PC-3 (cell line): ENCODE measurements at regions not wholly inside any gene's neighbourhood (a gene's known extent, or its start where the extent isn't known, plus 50 kb on each side); places are given as distances from the start of the nearest gene placed in this dataset.
A peak's percentile ranks its signal among the peaks of the same experiment; 100 is the strongest.
"Not testable (repeated sequence)": the region's sequence is repeated elsewhere in the genome, so short reads cannot be mapped to it uniquely, and the experiment has no call there.

Source experiments
- ATAC-seq: fragments of 200-7000 bp; cut with Tn5 transposase; 2 replicates; pipeline ENCODE4 v1.9.1; 2020; ENCODE audit warnings: mild to moderate bottlenecking, moderate library complexity
- BruUV-seq: library from RNA; stranded (reverse); fragments of 400-500 nt; replicated peaks from 2 replicates; lab custom pipeline; 2021; lab: Mats Ljungman, UMichigan
- CTCF ChIA-PET: fragments of 300-600 bp; sonication (Branson Sonifier 250); formaldehyde crosslinking; loops from one replicate; lab custom pipeline; 2022; ENCODE audit warnings: antibody characterized with exemption; lab: Charles Lee
- POLR2A ChIA-PET: fragments of 300-600 bp; sonication (Branson Sonifier 250); formaldehyde crosslinking; loops from one replicate; lab custom pipeline; 2022; ENCODE audit warnings: antibody characterized with exemption; ENCODE audit not compliant: unreplicated experiment; lab: Charles Lee
- DNase-seq: peaks from one replicate; pipeline ENCODE4 v3.0.0-alpha.2; 2015
- H2AFZ ChIP-seq: fragments of 300-600 bp; sonication (generic); 2 replicates; pipeline ENCODE4 v1.6.0; 2016; ENCODE audit warnings: antibody characterized with exemption, low read length
- H3F3A ChIP-seq: fragments of 300-600 bp; sonication (generic); one replicate; pipeline ENCODE4 v1.6.0; 2017; ENCODE audit warnings: antibody characterized with exemption, low read length, control low read depth, mild to moderate bottlenecking; ENCODE audit not compliant: unreplicated experiment
- H3K27ac ChIP-seq: fragments of 300-600 bp; sonication (generic); 2 replicates; pipeline ENCODE4 v1.5.1; 2016; ENCODE audit warnings: mild to moderate bottlenecking, low read length
- H3K27me3 ChIP-seq: fragments of 300-600 bp; sonication (generic); 2 replicates; pipeline ENCODE4 v1.6.1; 2016; ENCODE audit warnings: low read length, mixed read lengths
- H3K36me3 ChIP-seq: fragments of 300-600 bp; sonication (generic); 2 replicates; pipeline ENCODE4 v1.6.1; 2016; ENCODE audit warnings: low read depth, mixed run types, low read length, mixed read lengths
- H3K4me1 ChIP-seq: fragments of 300-600 bp; sonication (generic); 2 replicates; pipeline ENCODE4 v1.5.1; 2016; ENCODE audit warnings: low read length; ENCODE audit not compliant: insufficient read depth
- H3K4me2 ChIP-seq: fragments of 300-600 bp; sonication (generic); 2 replicates; pipeline ENCODE4 v1.6.0; 2016; ENCODE audit warnings: low read length
- H3K4me3 ChIP-seq: fragments of 300-600 bp; sonication (generic); 2 replicates; pipeline ENCODE4 v1.5.1; 2016; ENCODE audit warnings: mild to moderate bottlenecking, low read length, mixed read lengths
- H3K79me2 ChIP-seq: fragments of 300-600 bp; sonication (generic); 2 replicates; pipeline ENCODE4 v1.6.1; 2017; ENCODE audit warnings: low read length, mixed read lengths
- H3K9ac ChIP-seq: fragments of 300-600 bp; sonication (generic); 2 replicates; pipeline ENCODE4 v1.6.0; 2016; ENCODE audit warnings: mild to moderate bottlenecking, low read length
- H3K9me2 ChIP-seq: fragments of 300-600 bp; sonication (generic); replicated peaks from 2 replicates; pipeline ENCODE4 v1.6.1; 2016; ENCODE audit warnings: mixed run types, low read length, mixed read lengths
- H3K9me3 ChIP-seq: fragments of 300-600 bp; sonication (generic); 2 replicates; pipeline ENCODE4 v1.6.1; 2016; ENCODE audit warnings: low read length, mixed read lengths
- H4K20me1 ChIP-seq: fragments of 300-600 bp; sonication (generic); 2 replicates; pipeline ENCODE4 v1.6.1; 2016; ENCODE audit warnings: low read length, mixed read lengths
- CTCF ChIP-seq: fragments of 300-600 bp; sonication (generic); conservative IDR thresholded peaks from 2 replicates; pipeline ENCODE4 v1.5.1; 2017; ENCODE audit warnings: antibody characterized with exemption, low read depth, mild to moderate bottlenecking, low read length
- EZH2 ChIP-seq: fragments of 300-600 bp; sonication (generic); IDR thresholded peaks from one replicate; pipeline ENCODE4 v1.6.1; 2017; ENCODE audit warnings: antibody characterized with exemption, mild to moderate bottlenecking, low read length; ENCODE audit not compliant: unreplicated experiment
- EZH2phosphoT487 ChIP-seq: fragments of 300-600 bp; sonication (generic); IDR thresholded peaks from 2 replicates; pipeline ENCODE4 v1.6.1; 2018; ENCODE audit warnings: mild to moderate bottlenecking, antibody characterized with exemption, low read length, borderline replicate concordance
- intact Hi-C: fragments of 100-400 bp; cut with micrococcal nuclease; formaldehyde crosslinking; loops from 2 replicates; pipeline ENCODE4 v1.9.0; 2023

DNA sequence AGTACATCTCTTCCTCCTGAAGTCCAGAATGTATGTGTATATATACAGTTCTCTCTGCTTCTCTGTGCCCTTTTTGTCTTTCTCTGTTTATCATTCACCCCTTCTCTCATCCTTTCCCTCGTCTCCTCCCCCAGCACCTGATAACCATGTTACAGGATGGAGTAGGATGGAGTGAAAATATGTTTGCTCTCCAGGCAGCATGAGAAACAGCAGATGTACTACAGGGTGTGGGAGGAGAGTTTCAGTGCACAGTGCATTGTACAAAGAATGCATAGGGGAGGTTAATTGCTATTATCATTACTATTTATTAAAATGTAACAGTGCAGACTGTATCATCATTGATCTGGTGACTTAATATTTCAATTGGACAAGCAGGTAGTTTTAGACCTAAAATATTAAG lies 104.5 kb downstream of the MFAP3L start:
- BruUV-seq: no TSS peak
- DNase-seq (no peak), ATAC-seq (no peak)
- no peak overlapping the region for H2AFZ ChIP-seq
- H4K20me1 ChIP-seq: no peaks in the 10 kb centered on the region
- no peaks in the 10 kb centered on the region for H3K9me3 ChIP-seq
- no peak overlapping the region for H3K27ac ChIP-seq
- H3K4me2 ChIP-seq: no peak overlapping the region
- no peaks in the 10 kb centered on the region for H3K9me2 ChIP-seq
- H3K79me2 ChIP-seq: no peaks in the 10 kb centered on the region
- ChIA-PET POLR2A (no interaction called here), CTCF (no interaction called here)
- H3K9ac ChIP-seq: no peak overlapping the region
- no peaks in the 10 kb centered on the region for H3K4me1 ChIP-seq
- no peaks in the 10 kb centered on the region for H3K36me3 ChIP-seq
- no peaks in the 10 kb centered on the region for H3F3A ChIP-seq
- H3K4me3 ChIP-seq: no peak overlapping the region
- intact Hi-C loops: no loop called here
- peaks cover 34% of the 10 kb centered on the region for H3K27me3 ChIP-seq
- no peak for TF ChIP-seq EZH2phosphoT487
- no peak for TF ChIP-seq EZH2
- no peak for TF ChIP-seq CTCF

DNA sequence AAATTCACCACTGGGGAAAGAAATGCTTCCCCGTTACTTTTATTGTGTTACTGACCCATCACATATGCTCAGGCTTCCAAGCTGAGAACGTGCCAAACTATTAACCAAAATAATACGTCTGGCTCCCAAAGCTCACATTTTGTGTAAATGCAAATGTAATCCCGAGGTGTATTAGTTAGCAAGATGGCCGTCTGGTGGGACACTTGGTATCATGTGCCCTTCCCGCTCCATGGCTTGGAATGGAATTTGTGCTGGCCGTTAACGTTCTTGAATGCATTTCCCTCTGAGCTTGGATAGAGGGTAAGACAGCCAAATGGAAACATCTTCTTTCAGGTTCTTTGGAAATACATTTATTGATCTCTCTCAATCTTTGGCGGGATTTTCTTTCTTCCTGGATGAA lies 105.0 kb downstream of the MFAP3L start:
- ATAC-seq: no peak
- H2AFZ ChIP-seq: no peak overlapping the region
- no peaks in the 10 kb centered on the region for H3F3A ChIP-seq
- no peak overlapping the region for H3K4me3 ChIP-seq
- no peaks in the 10 kb centered on the region for H3K36me3 ChIP-seq
- no peaks in the 10 kb centered on the region for H3K9me3 ChIP-seq
- H3K27me3 ChIP-seq: peaks cover 34% of the 10 kb centered on the region
- no peaks in the 10 kb centered on the region for H4K20me1 ChIP-seq
- no peak for TF ChIP-seq EZH2phosphoT487
- no peak for TF ChIP-seq CTCF
- TF ChIP-seq EZH2: no peak
- H3K4me1 ChIP-seq: no peaks in the 10 kb centered on the region
- no peak for DNase-seq
- H3K9me2 ChIP-seq: no peaks in the 10 kb centered on the region
- no peak overlapping the region for H3K9ac ChIP-seq
- intact Hi-C loops: no loop called here
- no TSS peak for BruUV-seq
- H3K4me2 ChIP-seq: no peak overlapping the region
- ChIA-PET POLR2A (no interaction called here), CTCF (no interaction called here)
- no peaks in the 10 kb centered on the region for H3K79me2 ChIP-seq
- no peak overlapping the region for H3K27ac ChIP-seq

- ATAC-seq, H3K9me2 ChIP-seq, H4K20me1 ChIP-seq, H3K27ac ChIP-seq, POLR2A ChIA-PET, H3K9me3 ChIP-seq, H3K36me3 ChIP-seq, CTCF ChIA-PET, H3K79me2 ChIP-seq, H2AFZ ChIP-seq, H3K9ac ChIP-seq, H3F3A ChIP-seq, H3K4me3 ChIP-seq, H3K4me1 ChIP-seq, H3K4me2 ChIP-seq, BruUV-seq, intact Hi-C loops: not testable (repeated sequence)
- peaks cover 25% of the 10 kb centered on the region for H3K27me3 ChIP-seq
- peak; percentile 9 for DNase-seq
These were observed 106.7 kb downstream of the MFAP3L start for GRCh38 chr4:169919194-169920124.
